ENCODE measurements at regions not wholly inside any gene's neighbourhood (a gene's known extent, or its start where the extent isn't known, plus 50 kb on each side); places are given as distances from the start of the nearest gene placed in this dataset.

GRCh38 chr15:85941186-85941855, 138.3 kb upstream of the AGBL1 start:
- DNase-seq (ENCODE audit: low read depth in 2 of 2): no peak

DNA sequence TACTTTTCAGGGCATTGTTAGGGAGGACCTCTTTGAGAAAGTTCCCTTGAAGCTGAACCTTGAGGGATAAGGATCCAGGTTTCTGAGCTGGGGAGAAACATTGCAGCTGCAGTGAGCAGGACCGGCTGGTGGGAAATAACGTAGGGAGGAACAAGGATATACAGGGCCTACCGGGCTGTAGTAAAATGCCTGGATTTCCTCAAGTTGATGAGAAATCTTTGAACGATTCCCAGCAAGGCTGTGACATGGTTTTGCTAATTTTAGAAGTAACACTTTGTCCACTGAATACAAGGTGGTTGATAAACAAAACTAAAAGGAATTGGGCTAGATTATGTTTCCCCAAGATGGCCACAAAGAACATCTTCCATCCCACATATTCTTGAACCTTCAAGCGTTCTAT, 137.0 kb upstream of the AGBL1 start:
- no peak for DNase-seq (ENCODE audit: low read depth in 2 of 2)

- no peak for DNase-seq (ENCODE audit: low read depth in 2 of 2)
These were observed 136.5 kb upstream of the AGBL1 start for GRCh38 chr15:85943151-85943550.

- no peak for DNase-seq (ENCODE audit: low read depth in 2 of 2)
These were observed 135.9 kb upstream of the AGBL1 start for GRCh38 chr15:85943791-85944190.

DNA sequence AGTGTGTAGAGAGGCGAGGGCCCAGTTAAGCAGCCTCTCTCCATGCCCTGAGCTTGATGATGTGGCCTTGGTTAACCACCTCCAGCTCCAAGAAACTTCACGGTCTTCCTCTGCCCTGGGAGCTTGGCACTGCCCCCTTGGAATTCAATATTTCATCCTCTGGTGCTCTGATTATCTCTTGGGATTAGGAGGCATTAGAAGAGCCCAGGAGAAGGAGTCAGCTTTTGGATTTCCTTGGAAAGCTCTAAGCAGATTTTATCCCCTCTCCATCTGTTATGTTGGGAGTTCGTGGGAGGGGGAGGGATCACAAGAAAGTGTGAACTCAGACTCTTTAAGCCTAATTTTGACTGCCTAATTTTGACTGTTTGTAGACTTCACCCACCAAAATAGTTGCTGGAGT, 132.7 kb upstream of the AGBL1 start:
- DNase-seq (ENCODE audit: low read depth in 2 of 2): no peak

DNA sequence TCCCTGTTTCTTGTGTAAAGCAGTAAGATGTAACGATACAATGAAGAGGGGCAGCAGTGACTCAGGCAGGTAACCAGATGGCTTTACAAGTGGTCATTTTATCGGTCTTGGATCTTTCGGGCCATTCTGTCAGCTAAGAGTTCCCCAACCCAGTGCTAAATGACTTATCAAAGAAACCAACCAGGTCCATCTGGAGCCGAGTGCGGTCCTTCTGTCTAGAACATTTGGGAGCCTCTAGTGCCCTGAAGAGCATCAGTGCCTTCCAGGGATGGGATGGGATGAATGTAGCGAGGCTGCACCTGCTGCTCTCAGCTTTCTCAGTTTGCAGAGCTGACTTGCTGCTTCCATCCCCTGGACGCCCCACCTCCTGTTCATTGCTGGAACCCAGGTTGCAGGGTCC, 131.7 kb upstream of the AGBL1 start:
- DNase-seq (ENCODE audit: low read depth in 2 of 2): no peak

DNA sequence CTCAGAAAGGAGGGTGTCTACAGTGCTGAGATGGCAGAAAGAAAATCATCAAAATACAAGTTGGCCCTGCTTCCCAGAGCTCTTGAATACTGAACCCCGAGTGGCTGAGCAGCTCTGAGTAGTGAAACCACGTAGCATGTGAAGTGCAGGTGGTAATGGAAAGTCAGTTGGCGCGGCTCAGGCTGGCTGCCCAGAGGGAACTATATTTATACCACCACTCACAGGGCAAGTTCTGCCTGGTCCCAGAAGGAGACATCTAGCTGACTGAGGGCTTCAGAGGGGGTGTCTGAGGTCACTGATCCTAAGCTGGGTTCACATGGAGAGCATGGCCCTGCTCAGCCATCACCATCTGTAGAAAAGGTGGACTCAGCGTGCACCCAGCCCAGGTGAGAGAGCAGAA, 129.6 kb upstream of the AGBL1 start:
- no peak for DNase-seq (ENCODE audit: low read depth in 2 of 2)

- no peak for DNase-seq (ENCODE audit: low read depth in 2 of 2)
These were observed 125.1 kb upstream of the AGBL1 start for GRCh38 chr15:85954586-85954985.

- no peak for DNase-seq (ENCODE audit: low read depth in 2 of 2)
These were observed 123.9 kb upstream of the AGBL1 start for GRCh38 chr15:85955501-85956391.

DNA sequence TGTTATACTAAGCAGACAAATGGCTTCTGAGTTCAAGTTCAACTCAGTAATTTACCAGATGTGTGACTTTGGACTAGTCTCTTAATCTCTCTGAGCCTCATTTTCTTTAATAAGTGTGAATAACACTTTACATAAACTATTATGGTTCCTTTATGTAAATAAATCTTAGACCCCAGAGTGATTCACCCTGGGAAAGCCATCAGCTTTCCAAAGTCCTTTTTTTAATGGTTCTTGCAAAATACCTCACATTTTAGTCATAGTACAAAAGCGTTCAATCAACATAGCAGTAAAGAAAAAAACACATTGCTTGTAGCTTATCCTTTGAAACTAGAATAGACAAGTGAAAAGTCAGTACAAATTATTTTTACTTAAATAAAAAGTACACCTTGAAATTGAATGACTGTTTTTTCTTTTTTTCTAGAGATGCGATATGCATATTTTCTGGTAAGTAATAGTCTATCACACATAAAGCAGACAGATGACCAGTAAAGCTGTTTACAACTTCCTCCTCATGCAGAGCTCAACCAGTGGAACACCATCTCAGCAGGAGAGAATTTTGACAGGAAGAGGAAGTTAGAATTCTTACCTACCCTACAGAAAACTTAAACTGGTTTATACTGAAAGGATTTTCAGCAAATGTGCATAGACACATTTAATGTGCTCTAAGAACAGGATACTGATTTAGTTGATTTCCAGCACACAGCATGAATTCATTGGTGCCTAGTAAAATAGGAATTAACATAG, 123.0 kb upstream of the AGBL1 start:
- no peak for DNase-seq (ENCODE audit: low read depth in 2 of 2)

DNA sequence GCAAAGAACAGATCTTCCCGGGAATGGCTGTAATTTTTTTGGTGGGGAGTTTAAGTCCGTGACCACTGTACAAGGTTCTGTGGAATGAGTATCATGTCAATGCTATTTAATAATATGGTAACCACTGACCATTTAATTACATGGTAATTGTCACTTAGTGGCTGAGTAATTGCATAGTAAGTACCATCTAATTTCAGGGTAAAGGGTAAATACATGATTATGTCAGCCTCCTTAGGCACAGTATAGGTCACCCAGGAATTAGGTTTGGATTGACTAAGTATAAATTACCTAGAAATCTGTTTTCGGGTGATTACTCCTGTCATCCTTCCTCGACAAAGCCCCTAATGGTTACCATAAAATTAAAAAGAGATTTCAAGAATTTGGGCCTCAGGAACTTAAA, 120.1 kb upstream of the AGBL1 start:
- no peak for DNase-seq (ENCODE audit: low read depth in 2 of 2)

GRCh38 chr15:85960381-85960780, 119.3 kb upstream of the AGBL1 start:
- DNase-seq (ENCODE audit: low read depth in 2 of 2): no peak

- no peak for DNase-seq (ENCODE audit: low read depth in 2 of 2)
These were observed 117.8 kb upstream of the AGBL1 start for GRCh38 chr15:85961821-85962220.

- DNase-seq (ENCODE audit: low read depth in 2 of 2): no peak
These were observed 116.4 kb upstream of the AGBL1 start for GRCh38 chr15:85963262-85963760.

DNA sequence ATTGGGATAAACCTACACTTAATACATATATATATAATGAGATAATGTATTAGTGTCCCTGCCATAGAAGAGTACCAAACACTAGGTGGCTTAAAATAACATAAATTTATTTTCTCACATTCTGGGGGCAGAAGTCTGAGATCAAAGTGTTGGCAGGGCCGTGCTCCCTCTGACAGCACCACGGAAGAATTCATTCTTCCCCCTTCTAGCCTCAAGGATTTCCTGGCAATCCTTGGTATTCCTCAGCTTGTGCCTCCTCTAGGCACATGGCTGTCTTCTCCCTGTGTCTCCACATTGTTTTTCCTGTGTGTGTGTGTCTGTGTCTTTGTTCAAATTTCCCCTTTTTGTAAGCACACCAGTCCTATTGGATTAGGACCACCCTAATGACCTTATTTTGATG, 115.2 kb upstream of the AGBL1 start:
- no peak for DNase-seq (ENCODE audit: low read depth in 2 of 2)

GRCh38 chr15:85967553-85967952, 112.1 kb upstream of the AGBL1 start:
- DNase-seq (ENCODE audit: low read depth in 2 of 2): no peak

DNA sequence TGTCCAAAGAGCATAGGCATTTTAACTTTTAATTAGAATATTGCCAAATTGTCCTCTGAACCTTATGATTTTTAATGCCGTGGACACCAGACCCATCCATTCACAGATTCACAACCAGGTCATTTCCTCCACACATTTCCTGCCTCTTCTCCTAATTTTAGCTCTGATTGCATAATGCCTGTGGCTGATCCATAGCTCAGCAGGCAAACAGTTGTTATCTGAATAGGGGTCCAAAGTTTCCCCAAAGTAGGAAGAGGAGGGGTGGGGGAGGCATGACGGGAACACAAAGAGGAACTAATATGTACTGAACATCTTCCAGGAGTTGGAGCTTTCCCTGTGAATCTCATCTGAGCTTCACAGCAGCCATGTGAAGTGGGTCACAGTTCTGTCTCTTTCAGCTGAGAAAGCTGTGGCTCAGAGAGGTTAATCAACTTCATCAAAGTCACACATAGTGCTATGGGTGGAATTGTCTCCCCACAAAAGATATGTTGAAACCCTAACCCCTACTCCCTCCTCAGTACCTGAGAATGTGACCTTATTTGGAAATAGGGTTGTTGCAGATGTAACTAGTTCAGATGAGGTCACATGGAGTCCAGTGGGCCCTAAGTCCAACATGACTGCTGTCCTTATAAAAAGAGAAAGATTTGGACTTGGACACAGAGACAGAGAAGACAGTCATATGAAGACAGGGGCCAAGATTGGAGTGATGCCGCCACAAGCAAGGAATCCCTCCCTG, 106.7 kb upstream of the AGBL1 start:
- no peak for DNase-seq (ENCODE audit: low read depth in 2 of 2)

DNA sequence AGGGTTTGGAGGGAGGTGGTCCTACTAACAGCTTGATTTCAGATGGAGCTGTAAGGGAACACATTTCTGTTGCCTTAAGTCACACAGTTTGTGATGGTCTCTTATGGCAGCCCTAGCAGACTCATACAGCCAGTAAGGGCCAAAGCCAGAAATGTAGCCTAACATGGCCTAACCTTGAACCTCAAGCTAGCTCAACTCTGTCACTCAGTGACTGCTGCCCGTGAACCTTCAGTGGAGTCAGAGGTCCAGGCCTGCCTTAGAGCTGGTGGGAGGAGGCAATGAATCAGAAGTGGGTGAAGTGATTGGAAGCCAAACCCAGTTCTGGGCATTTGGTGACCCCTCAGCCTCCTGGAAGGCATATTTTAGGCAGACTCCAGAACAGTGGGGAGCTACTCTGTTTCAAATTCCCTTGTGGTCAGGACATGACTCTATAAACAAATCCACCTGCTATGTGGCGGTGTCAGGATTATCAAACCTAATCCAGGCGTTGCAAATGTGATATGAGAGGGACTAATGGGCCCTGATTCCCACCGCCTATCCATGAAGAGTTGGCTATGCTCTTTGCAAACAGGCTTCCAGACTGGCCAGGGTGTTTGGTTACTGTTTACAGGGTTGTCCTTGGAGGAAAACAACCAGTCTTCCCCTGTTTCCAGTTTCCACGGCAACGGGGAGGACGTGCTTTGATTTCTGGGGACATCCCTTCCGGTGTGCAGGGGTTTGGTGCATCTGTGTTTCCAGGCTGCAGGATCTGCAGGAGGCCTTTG, 105.9 kb upstream of the AGBL1 start:
- DNase-seq (ENCODE audit: low read depth in 2 of 2): no peak

- no peak for DNase-seq (ENCODE audit: low read depth in 2 of 2)
These were observed 105.3 kb upstream of the AGBL1 start for GRCh38 chr15:85974348-85974705.

DNA sequence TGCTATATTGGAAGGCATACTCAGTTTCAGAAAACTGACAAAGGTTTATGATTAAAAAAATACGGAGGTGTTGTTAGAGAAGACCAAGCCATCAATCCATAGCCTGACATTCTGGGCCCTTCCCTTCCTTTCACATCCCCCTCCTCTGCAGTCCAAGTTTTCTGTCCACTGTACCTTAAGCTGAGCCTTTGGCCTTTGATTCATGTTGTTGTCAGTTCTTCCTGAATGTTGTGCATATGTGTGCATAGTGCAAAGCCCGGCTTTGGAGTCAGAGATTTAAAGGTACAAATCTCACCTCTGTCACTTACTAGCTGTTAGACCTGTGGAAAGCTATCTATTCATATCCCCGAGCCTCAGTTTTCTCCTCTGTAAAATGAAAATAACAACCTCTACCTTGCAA, 104.9 kb upstream of the AGBL1 start:
- DNase-seq (ENCODE audit: low read depth in 2 of 2): no peak

GRCh38 chr15:85976102-85976501, 103.6 kb upstream of the AGBL1 start:
- no peak for DNase-seq (ENCODE audit: low read depth in 2 of 2)
